ENCODE measurements at regions not wholly inside any gene's neighbourhood (a gene's known extent, or its start where the extent isn't known, plus 50 kb on each side); places are given as distances from the start of the nearest gene placed in this dataset.

- no peak for ATAC-seq (replicated peaks in 6 of 8)
- H3K4me3 ChIP-seq: no peak overlapping the region
- no peak overlapping the region for H3K27ac ChIP-seq
- in situ Hi-C loops (cut with MboI; ENCODE audit: low pct_unique_long_range_greater_than_20kb in 2 of 9, low sequenced_read_pairs in 9 of 9, unreplicated experiment in 9 of 9): loop anchor here in 1 of 9 experiments (10.0 kb wide), 1 partner anchor 948 kb away; no protein-coding TSS in a partner anchor
- WGBS, 10 experiments: 52 to 95% (median 81%) methylated on average over 4 to 6 of the region's 6 CpGs; no CpG with 5 or more reads in 2 of the 10 experiments
- peaks cover 7 to 13% of the 10 kb centered on the region in 2 donors for H3K4me1 ChIP-seq (replicated peaks in 1 of 2)
Measured at GRCh38 chr16:52076332-52076731, 470.6 kb downstream of the TOX3 start.

- ATAC-seq (replicated peaks in 6 of 8): peak in 3 of 8 experiments; percentile 15 to 36 (median 35)
- H3K4me3 ChIP-seq: no peak overlapping the region
- H3K4me1 ChIP-seq (replicated peaks in 1 of 2): peaks cover 5 to 14% of the 10 kb centered on the region in 2 donors
- no peak overlapping the region for H3K27ac ChIP-seq
- in situ Hi-C loops (cut with MboI; ENCODE audit: low pct_unique_long_range_greater_than_20kb in 2 of 9, low sequenced_read_pairs in 9 of 9, unreplicated experiment in 9 of 9): loop anchor here in 4 of 9 experiments (10.0 to 25.0 kb wide), 4 partner anchors 838 to 963 kb away; no protein-coding TSS in a partner anchor
- 49 to 100% (median 86%) methylated on average over 1 to 3 of the region's 3 CpGs; no CpG with 5 or more reads in 3 of the 10 experiments for WGBS, 10 experiments
Measured at GRCh38 chr16:52074133-52074532, 472.8 kb downstream of the TOX3 start.

DNA sequence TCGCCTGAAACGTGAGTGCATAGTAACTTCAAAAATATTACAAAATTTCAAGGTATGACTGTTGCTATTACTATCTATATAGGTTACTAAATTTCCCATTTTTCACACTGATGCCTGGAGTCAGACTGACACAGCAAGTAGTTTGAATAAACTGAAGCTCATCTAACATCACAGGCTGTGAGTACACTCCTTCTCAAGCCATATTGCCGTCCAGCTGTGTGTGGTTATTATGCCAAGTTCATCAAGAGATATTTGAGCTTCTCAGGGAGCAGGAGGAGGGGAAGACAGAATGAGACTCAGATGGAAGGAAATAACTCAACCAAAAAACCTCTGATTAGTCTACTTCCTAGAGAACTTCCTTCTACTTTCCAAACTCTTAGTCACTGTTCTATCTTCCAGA is 473.9 kb downstream of the TOX3 start:
- 0 to 92% (median 52%) methylated on average over 1 to 3 of the region's 3 CpGs; no CpG with 5 or more reads in 2 of the 10 experiments for WGBS, 10 experiments
- in situ Hi-C loops (cut with MboI; ENCODE audit: low pct_unique_long_range_greater_than_20kb in 2 of 9, low sequenced_read_pairs in 9 of 9, unreplicated experiment in 9 of 9): loop anchor here in 4 of 9 experiments (10.0 to 25.0 kb wide), 4 partner anchors 839 to 964 kb away; no protein-coding TSS in a partner anchor
- ATAC-seq (replicated peaks in 6 of 8): no peak
- no peak overlapping the region for H3K27ac ChIP-seq
- no peak overlapping the region for H3K4me3 ChIP-seq
- peaks cover 10 to 12% of the 10 kb centered on the region in 2 donors for H3K4me1 ChIP-seq (replicated peaks in 1 of 2)

DNA sequence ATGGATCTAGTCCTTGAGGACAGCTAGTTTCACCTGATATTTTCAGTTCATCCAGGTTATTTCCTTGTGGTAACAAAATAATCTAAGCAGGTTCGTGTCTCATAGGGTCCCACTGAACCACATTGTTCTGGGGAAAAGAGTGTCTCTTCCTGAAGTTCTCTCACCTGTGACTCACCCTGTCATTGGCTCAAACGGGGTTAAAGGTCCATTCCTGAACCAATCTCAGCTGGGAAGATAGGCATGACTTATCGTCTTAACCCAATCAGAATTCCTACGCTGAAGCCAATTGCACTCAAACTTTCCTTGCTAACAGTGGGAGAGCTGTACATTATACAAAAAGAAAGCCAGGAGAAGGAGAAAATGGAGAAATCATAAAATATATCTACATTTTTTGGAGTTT is 475.8 kb downstream of the TOX3 start:
- peaks cover 7 to 12% of the 10 kb centered on the region in 2 donors for H3K4me1 ChIP-seq (replicated peaks in 1 of 2)
- WGBS, 10 experiments: 25 to 100% (median 73%) methylated on average over 1 to 4 of the region's 4 CpGs; no CpG with 5 or more reads in 2 of the 10 experiments
- no peak for ATAC-seq (replicated peaks in 6 of 8)
- in situ Hi-C loops (cut with MboI; ENCODE audit: low pct_unique_long_range_greater_than_20kb in 2 of 9, low sequenced_read_pairs in 9 of 9, unreplicated experiment in 9 of 9): loop anchor here in 4 of 9 experiments (10.0 to 25.0 kb wide), 4 partner anchors 841 to 966 kb away; no protein-coding TSS in a partner anchor
- no peak overlapping the region for H3K4me3 ChIP-seq
- no peak overlapping the region for H3K27ac ChIP-seq

DNA sequence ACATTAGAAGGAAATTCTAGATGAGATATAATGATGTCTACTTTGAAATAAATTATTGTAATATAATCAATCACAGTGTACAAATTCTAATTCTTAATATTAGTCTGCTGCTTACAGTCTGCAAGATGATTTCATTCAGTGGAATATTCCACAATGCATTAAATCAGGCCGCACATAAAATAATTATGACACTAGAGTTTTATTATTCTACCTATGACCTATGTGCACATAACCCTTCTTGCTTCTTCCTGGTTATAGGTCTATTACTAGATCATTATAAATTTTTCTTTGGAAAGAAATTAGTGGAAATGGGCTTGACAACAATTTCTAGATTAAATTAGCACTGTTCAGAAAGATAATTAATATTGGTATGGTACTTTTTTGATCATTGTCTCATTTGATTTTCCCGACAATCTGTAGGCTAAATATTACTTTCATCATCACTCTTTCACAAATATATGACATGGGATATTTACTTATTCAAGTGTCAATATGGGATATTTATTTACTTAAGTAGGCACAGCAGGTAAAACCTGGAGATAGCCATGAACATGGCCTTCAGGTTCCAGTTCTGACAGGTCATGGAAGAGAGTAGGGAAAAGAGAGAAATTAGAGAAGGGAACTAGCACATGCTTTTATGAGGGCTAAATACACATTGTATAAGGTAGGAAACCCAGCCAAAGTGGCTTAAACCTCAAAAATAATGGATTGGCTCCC is 476.4 kb downstream of the TOX3 start:
- H3K4me3 ChIP-seq: no peak overlapping the region
- in situ Hi-C loops (cut with MboI; ENCODE audit: low pct_unique_long_range_greater_than_20kb in 2 of 9, low sequenced_read_pairs in 9 of 9, unreplicated experiment in 9 of 9): loop anchor here in 4 of 9 experiments (10.0 to 25.0 kb wide), 4 partner anchors 842 to 967 kb away; no protein-coding TSS in a partner anchor
- H3K4me1 ChIP-seq (replicated peaks in 1 of 2): peaks cover 7 to 12% of the 10 kb centered on the region in 2 donors
- ATAC-seq (replicated peaks in 6 of 8): no peak
- H3K27ac ChIP-seq: no peak overlapping the region
- WGBS, 10 experiments: 0 to 100% (median 72%) methylated on average over 1 to 2 of the region's 2 CpGs; no CpG with 5 or more reads in 3 of the 10 experiments

GRCh38 chr16:52069866-52070265 is 477.1 kb downstream of the TOX3 start:
- 0 to 60% (median 15%) methylated on average over 1 to 3 of the region's 3 CpGs; no CpG with 5 or more reads in 4 of the 10 experiments for WGBS, 10 experiments
- in situ Hi-C loops (cut with MboI; ENCODE audit: low pct_unique_long_range_greater_than_20kb in 2 of 9, low sequenced_read_pairs in 9 of 9, unreplicated experiment in 9 of 9): loop anchor here in 5 of 9 experiments (10.0 to 25.0 kb wide), 4 partner anchors 842 to 967 kb away; no protein-coding TSS in a partner anchor
- no peak overlapping the region for H3K4me3 ChIP-seq
- no peak overlapping the region for H3K27ac ChIP-seq
- peaks cover 7 to 12% of the 10 kb centered on the region in 2 donors for H3K4me1 ChIP-seq (replicated peaks in 1 of 2)
- peak; percentile 52 to 89 (median 75) for ATAC-seq (replicated peaks in 6 of 8)

DNA sequence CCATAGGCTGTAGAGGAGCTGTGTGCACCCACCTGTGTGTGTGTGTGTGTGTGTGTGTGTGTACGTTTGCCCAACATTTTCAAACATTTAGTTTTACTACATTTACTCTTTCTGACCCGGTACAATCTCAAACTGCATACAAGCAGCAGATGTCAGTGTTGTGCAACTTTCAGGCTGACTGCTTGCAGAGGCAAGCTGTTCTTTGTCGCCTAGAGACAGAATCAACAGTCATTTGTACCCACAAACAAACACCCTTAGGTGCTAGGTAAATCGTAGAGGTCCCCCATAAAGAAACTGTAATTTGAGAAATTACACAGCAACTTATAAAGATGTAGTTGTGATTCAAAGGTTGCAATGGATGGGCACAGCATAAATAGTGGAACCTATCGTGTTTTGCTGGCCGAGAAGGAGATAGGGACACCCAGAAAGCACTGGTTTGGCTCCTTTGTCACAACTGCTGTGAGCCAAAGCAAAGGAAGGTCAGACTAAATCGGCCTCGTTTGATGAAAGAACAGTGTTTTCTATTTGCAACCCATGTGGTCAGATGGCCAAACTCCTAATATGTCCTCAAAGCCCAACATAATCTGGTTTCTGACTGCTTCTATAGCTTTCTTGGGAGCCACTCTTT is 478.4 kb downstream of the TOX3 start:
- ATAC-seq (replicated peaks in 6 of 8): peak; percentile 62 to 87 (median 76)
- in situ Hi-C loops (cut with MboI; ENCODE audit: low pct_unique_long_range_greater_than_20kb in 2 of 9, low sequenced_read_pairs in 9 of 9, unreplicated experiment in 9 of 9): loop anchor here in 5 of 9 experiments (10.0 to 25.0 kb wide), 4 partner anchors 844 to 969 kb away; no protein-coding TSS in a partner anchor
- peaks cover 7 to 12% of the 10 kb centered on the region in 2 donors for H3K4me1 ChIP-seq (replicated peaks in 1 of 2)
- H3K27ac ChIP-seq: no peak overlapping the region
- WGBS, 10 experiments: 0 to 53% (median 13%) methylated on average over 1 to 6 of the region's 8 CpGs; no CpG with 5 or more reads in 1 of the 10 experiments
- H3K4me3 ChIP-seq: no peak overlapping the region

- Histone ChIP-seq H3K4me1 (replicated peaks in 1 of 2) (peaks cover 7 to 12% of the 10 kb centered on the region in 2 donors), H3K27ac (no peak overlapping the region), H3K4me3 (no peak overlapping the region)
- WGBS, 10 experiments: 0 to 100% (median 43%) methylated on average over 1 to 2 of the region's 2 CpGs; no CpG with 5 or more reads in 2 of the 10 experiments
- in situ Hi-C loops (cut with MboI; ENCODE audit: low pct_unique_long_range_greater_than_20kb in 2 of 9, low sequenced_read_pairs in 9 of 9, unreplicated experiment in 9 of 9): loop anchor here in 5 of 9 experiments (10.0 to 25.0 kb wide), 4 partner anchors 845 to 970 kb away; no protein-coding TSS in a partner anchor
- ATAC-seq (replicated peaks in 6 of 8): peak in 3 of 8 experiments; percentile 9 to 75 (median 51)
Measured at GRCh38 chr16:52066962-52067361, 480.0 kb downstream of the TOX3 start.

DNA sequence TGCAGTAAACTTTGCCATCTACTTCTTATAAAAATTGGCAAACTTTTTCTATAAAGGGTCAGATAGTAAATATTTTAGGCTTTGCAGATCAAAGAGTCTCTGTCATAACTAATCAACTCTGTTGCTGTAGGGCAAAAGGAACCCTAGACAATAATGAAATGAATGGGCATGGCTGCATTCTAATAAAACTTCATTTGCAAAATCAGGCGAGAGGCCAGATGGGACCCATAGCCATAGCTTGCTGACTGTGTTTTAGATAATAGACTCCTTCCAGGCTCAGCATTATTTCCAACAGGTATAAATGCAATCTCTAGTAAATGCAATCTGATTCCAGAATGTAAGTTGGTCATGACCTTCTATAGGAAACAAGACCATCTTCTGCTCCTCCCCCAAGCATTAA is 490.7 kb downstream of the TOX3 start:
- H3K27ac ChIP-seq: no peak overlapping the region
- no peak overlapping the region for H3K4me3 ChIP-seq
- peaks cover 16 to 25% of the 10 kb centered on the region in 2 donors for H3K4me1 ChIP-seq (replicated peaks in 1 of 2)
- peak in 3 of 8 experiments; percentile 24 to 66 (median 58) for ATAC-seq (replicated peaks in 6 of 8)
- in situ Hi-C loops (cut with MboI; ENCODE audit: low pct_unique_long_range_greater_than_20kb in 2 of 9, low sequenced_read_pairs in 9 of 9, unreplicated experiment in 9 of 9): loop anchor here in 4 of 9 experiments (25.0 kb wide), 3 partner anchors 856 to 981 kb away; no protein-coding TSS in a partner anchor
- WGBS, 10 experiments: 0 to 100% (median 56%) methylated on average over 1 of the region's 1 CpG; no CpG with 5 or more reads in 3 of the 10 experiments

- Histone ChIP-seq H3K4me3 (no peak overlapping the region), H3K4me1 (replicated peaks in 1 of 2) (peaks cover 21 to 28% of the 10 kb centered on the region in 2 donors), H3K27ac (no peak overlapping the region)
- WGBS, 10 experiments: 17 to 73% (median 65%) methylated on average over 1 to 2 of the region's 2 CpGs; no CpG with 5 or more reads in 2 of the 10 experiments
- in situ Hi-C loops (cut with MboI; ENCODE audit: low pct_unique_long_range_greater_than_20kb in 2 of 9, low sequenced_read_pairs in 9 of 9, unreplicated experiment in 9 of 9): loop anchor here in 4 of 9 experiments (25.0 kb wide), 3 partner anchors 857 to 982 kb away; no protein-coding TSS in a partner anchor
- no peak for ATAC-seq (replicated peaks in 6 of 8)
Measured at GRCh38 chr16:52055381-52055780, 491.6 kb downstream of the TOX3 start.

DNA sequence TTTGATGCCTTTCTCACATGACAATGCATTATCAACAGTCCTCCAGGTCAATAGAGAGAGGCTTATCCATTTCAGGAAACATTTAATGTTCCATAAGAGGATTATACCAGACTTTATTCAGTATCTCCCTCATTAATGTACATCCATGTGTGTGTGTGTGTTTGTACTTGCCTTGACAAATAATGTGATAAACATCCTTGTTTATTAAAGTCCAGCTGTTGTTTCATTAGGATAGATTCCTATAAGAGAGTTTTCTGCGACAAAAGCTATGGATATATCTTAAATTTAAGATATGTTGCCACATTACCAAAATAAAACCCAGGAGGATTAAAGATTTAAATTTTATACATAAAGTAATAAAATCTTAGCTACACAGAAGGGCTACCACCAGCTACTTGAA is 492.6 kb downstream of the TOX3 start:
- 10 to 100% (median 90%) methylated on average over 1 of the region's 1 CpG; no CpG with 5 or more reads in 2 of the 10 experiments for WGBS, 10 experiments
- Histone ChIP-seq H3K27ac (no peak overlapping the region), H3K4me3 (no peak overlapping the region), H3K4me1 (replicated peaks in 1 of 2) (peaks cover 21 to 28% of the 10 kb centered on the region in 2 donors)
- in situ Hi-C loops (cut with MboI; ENCODE audit: low pct_unique_long_range_greater_than_20kb in 2 of 9, low sequenced_read_pairs in 9 of 9, unreplicated experiment in 9 of 9): loop anchor here in 4 of 9 experiments (25.0 kb wide), 3 partner anchors 858 to 983 kb away; no protein-coding TSS in a partner anchor
- no peak for ATAC-seq (replicated peaks in 6 of 8)

DNA sequence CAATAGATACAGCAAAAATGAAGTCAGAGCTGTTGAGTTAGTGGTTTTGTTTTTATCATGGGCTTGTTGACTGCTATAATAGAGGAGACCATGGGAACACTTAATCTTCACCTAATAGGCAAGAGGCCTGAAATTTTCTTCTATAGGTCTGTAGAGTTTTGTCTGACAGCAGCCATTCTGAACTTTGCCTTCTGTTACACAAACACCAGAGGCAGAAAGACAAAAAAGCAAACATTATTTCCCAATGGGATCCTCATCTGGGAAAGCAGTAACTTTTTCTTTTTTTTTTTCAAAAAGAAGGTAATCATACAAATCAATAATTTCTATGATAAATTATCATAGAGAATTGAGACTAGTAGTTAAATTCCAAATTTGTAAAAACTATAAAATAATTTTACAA is 494.1 kb downstream of the TOX3 start:
- H3K27ac ChIP-seq: no peak overlapping the region
- in situ Hi-C loops (cut with MboI; ENCODE audit: low pct_unique_long_range_greater_than_20kb in 2 of 9, low sequenced_read_pairs in 9 of 9, unreplicated experiment in 9 of 9): loop anchor here in 4 of 9 experiments (25.0 kb wide), 3 partner anchors 859 to 984 kb away; no protein-coding TSS in a partner anchor

More for the DNA sequence above, 494.1 kb downstream of the TOX3 start:
- peaks cover 20 to 21% of the 10 kb centered on the region in 2 donors for H3K4me1 ChIP-seq (replicated peaks in 1 of 2)
- no peak overlapping the region for H3K4me3 ChIP-seq
- ATAC-seq (replicated peaks in 6 of 8): no peak

All from motor neuron (in vitro differentiated cells).